ENCODE measurements at regions not wholly inside any gene's neighbourhood (a gene's known extent, or its start where the extent isn't known, plus 50 kb on each side); places are given as distances from the start of the nearest gene placed in this dataset.
"Not testable (repeated sequence)": the region's sequence is repeated elsewhere in the genome, so short reads cannot be mapped to it uniquely, and the experiment has no call there.

- Histone ChIP-seq H3K27me3 (no peaks in the 10 kb centered on the region), H3K4me1 (no peaks in the 10 kb centered on the region), H3K4me3 (no peak overlapping the region), H3K9me3 (no peaks in the 10 kb centered on the region), H3K36me3 (no peaks in the 10 kb centered on the region), H3K27ac (no peak overlapping the region)
- DNase-seq (no peak), ATAC-seq (ENCODE audit: low FRiP score in 2 of 2) (no peak)
- WGBS, 2 donors: 100% methylated on average over 3 of the region's 3 CpGs
- TF ChIP-seq POLR2A (IDR thresholded peaks at IDR 0.05): no peak
These were observed 140.4 kb upstream of the MAD2L1 start for GRCh38 chr4:120207021-120207420.

GRCh38 chr4:120202222-120202621 lies 135.6 kb upstream of the MAD2L1 start:
- ATAC-seq (ENCODE audit: low FRiP score in 2 of 2) (no peak), DNase-seq (no peak)
- WGBS, 2 donors: 91 to 94% methylated on average over 2 of the region's 2 CpGs
- Histone ChIP-seq H3K9me3 (no peaks in the 10 kb centered on the region), H3K27me3 (no peaks in the 10 kb centered on the region), H3K36me3 (no peaks in the 10 kb centered on the region), H3K27ac (no peak overlapping the region), H3K4me1 (no peaks in the 10 kb centered on the region), H3K4me3 (no peak overlapping the region)
- TF ChIP-seq CTCF (IDR thresholded peaks at IDR 0.05): no peak
- no peak for TF ChIP-seq POLR2AphosphoS5 (IDR thresholded peaks at IDR 0.05)
- no peak for TF ChIP-seq EP300 (IDR thresholded peaks at IDR 0.05)
- TF ChIP-seq POLR2A (IDR thresholded peaks at IDR 0.05): no peak

- H3K4me1 ChIP-seq; DNase-seq; H3K36me3 ChIP-seq; ATAC-seq (ENCODE audit: low FRiP score in 2 of 2); H3K27me3 ChIP-seq; H3K27ac ChIP-seq; H3K4me3 ChIP-seq; H3K9me3 ChIP-seq: not testable (repeated sequence)
- WGBS, 2 donors: 86 to 99% methylated on average over 3 to 4 of the region's 4 CpGs
These were observed 134.0 kb upstream of the MAD2L1 start for GRCh38 chr4:120200573-120201110.

- H3K27me3 ChIP-seq: no peaks in the 10 kb centered on the region
- H3K27ac ChIP-seq: no peak overlapping the region
- H3K4me1 ChIP-seq: no peaks in the 10 kb centered on the region
- TF ChIP-seq POLR2A (IDR thresholded peaks at IDR 0.05): no peak
- TF ChIP-seq EP300 (IDR thresholded peaks at IDR 0.05): no peak
- no peak for TF ChIP-seq CTCF (IDR thresholded peaks at IDR 0.05)
- TF ChIP-seq POLR2AphosphoS5 (IDR thresholded peaks at IDR 0.05): no peak
- ATAC-seq (ENCODE audit: low FRiP score in 2 of 2): no peak
- H3K4me3 ChIP-seq: no peak overlapping the region
- H3K36me3 ChIP-seq: no peaks in the 10 kb centered on the region
- DNase-seq: no peak
- no peaks in the 10 kb centered on the region for H3K9me3 ChIP-seq
- WGBS, 2 donors: 88 to 90% methylated on average over 2 of the region's 2 CpGs
These were observed 131.8 kb upstream of the MAD2L1 start for GRCh38 chr4:120198411-120198810.

GRCh38 chr4:120177603-120178002 lies 111.0 kb upstream of the MAD2L1 start:
- no peaks in the 10 kb centered on the region for H3K4me1 ChIP-seq
- no peaks in the 10 kb centered on the region for H3K27me3 ChIP-seq
- DNase-seq (no peak), ATAC-seq (ENCODE audit: low FRiP score in 2 of 2) (no peak)
- 81 to 90% methylated on average over 1 of the region's 1 CpG for WGBS, 2 donors
- H3K4me3 ChIP-seq: no peak overlapping the region
- H3K27ac ChIP-seq: no peak overlapping the region
- H3K9me3 ChIP-seq: no peaks in the 10 kb centered on the region
- no peaks in the 10 kb centered on the region for H3K36me3 ChIP-seq
- TF ChIP-seq POLR2AphosphoS5 (IDR thresholded peaks at IDR 0.05): no peak
- no peak for TF ChIP-seq CTCF (IDR thresholded peaks at IDR 0.05)
- no peak for TF ChIP-seq POLR2A (IDR thresholded peaks at IDR 0.05)
- TF ChIP-seq EP300 (IDR thresholded peaks at IDR 0.05): no peak

GRCh38 chr4:120175272-120175671 lies 108.6 kb upstream of the MAD2L1 start:
- TF ChIP-seq POLR2AphosphoS5 (IDR thresholded peaks at IDR 0.05): no peak
- no peak for TF ChIP-seq EP300 (IDR thresholded peaks at IDR 0.05)
- TF ChIP-seq CTCF (IDR thresholded peaks at IDR 0.05): no peak
- TF ChIP-seq POLR2A (IDR thresholded peaks at IDR 0.05): no peak

More at GRCh38 chr4:120175272-120175671, 108.6 kb upstream of the MAD2L1 start:
- H3K9me3 ChIP-seq: no peaks in the 10 kb centered on the region
- no peak for DNase-seq
- no peaks in the 10 kb centered on the region for H3K27me3 ChIP-seq
- H3K27ac ChIP-seq: no peak overlapping the region
- no peaks in the 10 kb centered on the region for H3K4me1 ChIP-seq
- H3K36me3 ChIP-seq: no peaks in the 10 kb centered on the region
- no peak for ATAC-seq (ENCODE audit: low FRiP score in 2 of 2)
- no peak overlapping the region for H3K4me3 ChIP-seq
- 76 to 88% methylated on average over 2 of the region's 2 CpGs for WGBS, 2 donors
